HFFc6 (cell line): ENCODE measurements at regions not wholly inside any gene's neighbourhood (a gene's known extent, or its start where the extent isn't known, plus 50 kb on each side); places are given as distances from the start of the nearest gene placed in this dataset.

Experiments
- DNase-seq: peaks from one replicate; pipeline ENCODE4 v3.0.0-alpha.2; 2018
- H3K27ac Mint-ChIP-seq: 2 replicates; pipeline ENCODE4 v1.8.0; 2020; ENCODE audit warnings: mild to moderate bottlenecking, mixed read lengths
- H3K27me3 Mint-ChIP-seq: 2 replicates; pipeline ENCODE4 v1.8.0; 2021; ENCODE audit warnings: mild to moderate bottlenecking, moderate library complexity, mixed read lengths; ENCODE audit not compliant: insufficient read depth
- H3K36me3 Mint-ChIP-seq: 2 replicates; pipeline ENCODE4 v1.8.0; 2021; ENCODE audit warnings: low read depth, mixed read lengths
- H3K4me1 Mint-ChIP-seq: 2 replicates; pipeline ENCODE4 v1.8.0; 2020; ENCODE audit warnings: low read depth, mixed read lengths
- H3K4me3 Mint-ChIP-seq: 2 replicates; pipeline ENCODE4 v1.8.0; 2020; ENCODE audit warnings: mild to moderate bottlenecking, moderate library complexity, mixed read lengths
- H3K9me3 Mint-ChIP-seq: 2 replicates; pipeline ENCODE4 v1.8.0; 2020; ENCODE audit warnings: mild to moderate bottlenecking, mixed read lengths
- CTCF ChIP-seq: fragments of 200-600 bp; sonication (generic); IDR thresholded peaks from 2 replicates; pipeline ENCODE4 v1.5.0; 2021; ENCODE audit warnings: antibody characterized with exemption, mild to moderate bottlenecking

GRCh38 chr11:119580751-119581150 is 148.2 kb downstream of the NECTIN1 start:
- H3K27ac Mint-ChIP-seq = no peak overlapping the region
- H3K4me3 Mint-ChIP-seq = no peak overlapping the region
- peaks cover 10% of the 10 kb centered on the region for H3K9me3 Mint-ChIP-seq
- H3K4me1 Mint-ChIP-seq = peaks cover 10% of the 10 kb centered on the region; the same call in 1 of the 2 replicates
- no peak for DNase-seq
- H3K27me3 Mint-ChIP-seq = peaks cover 40% of the 10 kb centered on the region
- H3K36me3 Mint-ChIP-seq = no peaks in the 10 kb centered on the region
- TF ChIP-seq CTCF = no peak

- Mint-ChIP-seq H3K27me3 (peaks cover 41% of the 10 kb centered on the region), H3K36me3 (no peaks in the 10 kb centered on the region), H3K4me3 (no peak overlapping the region), H3K27ac (no peak overlapping the region), H3K4me1 (peaks cover 10% of the 10 kb centered on the region; the same call in 1 of the 2 replicates), H3K9me3 (peaks cover 10% of the 10 kb centered on the region)
- no peak for DNase-seq
- no peak for TF ChIP-seq CTCF
Observed at GRCh38 chr11:119580081-119580480, 148.9 kb downstream of the NECTIN1 start.

GRCh38 chr11:119578521-119579191 is 150.3 kb downstream of the NECTIN1 start:
- peaks cover 36% of the 10 kb centered on the region for H3K27me3 Mint-ChIP-seq
- TF ChIP-seq CTCF = no peak
- no peaks in the 10 kb centered on the region for H3K36me3 Mint-ChIP-seq
- peaks cover 10% of the 10 kb centered on the region for H3K9me3 Mint-ChIP-seq
- no peaks in the 10 kb centered on the region for H3K4me1 Mint-ChIP-seq
- H3K4me3 Mint-ChIP-seq = no peak overlapping the region
- no peak for DNase-seq
- no peak overlapping the region for H3K27ac Mint-ChIP-seq

GRCh38 chr11:119573858-119574257 is 150.9 kb upstream of the THY1 start:
- peaks cover 25% of the 10 kb centered on the region for H3K27me3 Mint-ChIP-seq
- H3K4me3 Mint-ChIP-seq = no peak overlapping the region
- no peak for DNase-seq
- no peaks in the 10 kb centered on the region for H3K9me3 Mint-ChIP-seq
- H3K36me3 Mint-ChIP-seq = no peaks in the 10 kb centered on the region
- TF ChIP-seq CTCF = no peak
- no peak overlapping the region for H3K27ac Mint-ChIP-seq
- H3K4me1 Mint-ChIP-seq = peaks cover 1% of the 10 kb centered on the region

- Mint-ChIP-seq H3K36me3 (no peaks in the 10 kb centered on the region), H3K27ac (no peak overlapping the region), H3K27me3 (peaks cover 22% of the 10 kb centered on the region), H3K4me3 (no peak overlapping the region), H3K4me1 (peaks cover 12% of the 10 kb centered on the region), H3K9me3 (no peaks in the 10 kb centered on the region)
- DNase-seq = no peak
- peak; percentile 43 for TF ChIP-seq CTCF
Observed at GRCh38 chr11:119572481-119573424, 149.8 kb upstream of the THY1 start.
